ENCODE measurements at regions not wholly inside any gene's neighbourhood (a gene's known extent, or its start where the extent isn't known, plus 50 kb on each side); places are given as distances from the start of the nearest gene placed in this dataset.

DNA sequence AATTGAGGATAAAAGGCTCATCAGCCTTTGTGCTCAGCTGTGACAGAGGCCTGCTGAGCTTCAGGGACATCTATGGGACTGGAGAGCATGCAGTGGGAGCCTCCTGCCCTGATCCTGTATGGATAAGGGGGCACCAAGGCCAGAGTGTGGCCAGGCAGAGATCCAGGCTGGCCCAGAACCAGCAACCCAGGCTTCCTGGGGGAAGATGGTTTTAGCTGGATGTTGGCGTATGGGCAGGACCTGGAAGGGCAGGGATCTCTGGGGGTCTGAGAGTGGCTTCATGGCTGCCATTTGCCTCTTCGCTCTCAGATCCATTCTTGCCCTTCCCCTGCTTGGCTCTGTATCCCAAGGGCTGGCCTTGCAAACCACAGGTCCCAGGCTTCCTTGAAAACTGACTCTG is 169.9 kb downstream of the MACROH2A1 start:
- TF ChIP-seq, protein P1, sequence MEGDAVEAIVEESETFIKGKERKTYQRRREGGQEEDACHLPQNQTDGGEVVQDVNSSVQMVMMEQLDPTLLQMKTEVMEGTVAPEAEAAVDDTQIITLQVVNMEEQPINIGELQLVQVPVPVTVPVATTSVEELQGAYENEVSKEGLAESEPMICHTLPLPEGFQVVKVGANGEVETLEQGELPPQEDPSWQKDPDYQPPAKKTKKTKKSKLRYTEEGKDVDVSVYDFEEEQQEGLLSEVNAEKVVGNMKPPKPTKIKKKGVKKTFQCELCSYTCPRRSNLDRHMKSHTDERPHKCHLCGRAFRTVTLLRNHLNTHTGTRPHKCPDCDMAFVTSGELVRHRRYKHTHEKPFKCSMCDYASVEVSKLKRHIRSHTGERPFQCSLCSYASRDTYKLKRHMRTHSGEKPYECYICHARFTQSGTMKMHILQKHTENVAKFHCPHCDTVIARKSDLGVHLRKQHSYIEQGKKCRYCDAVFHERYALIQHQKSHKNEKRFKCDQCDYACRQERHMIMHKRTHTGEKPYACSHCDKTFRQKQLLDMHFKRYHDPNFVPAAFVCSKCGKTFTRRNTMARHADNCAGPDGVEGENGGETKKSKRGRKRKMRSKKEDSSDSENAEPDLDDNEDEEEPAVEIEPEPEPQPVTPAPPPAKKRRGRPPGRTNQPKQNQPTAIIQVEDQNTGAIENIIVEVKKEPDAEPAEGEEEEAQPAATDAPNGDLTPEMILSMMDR (conservative IDR thresholded peaks at IDR 0.05; ENCODE audit: low read depth, low read length) = no peak
- no peak for TF ChIP-seq EZH2 (IDR thresholded peaks at IDR 0.05; ENCODE audit: borderline replicate concordance, low read depth, low read length, poor library complexity, severe bottlenecking)
- H3K9me3 ChIP-seq (ENCODE audit: low read depth, low read length, poor library complexity, severe bottlenecking) = no peaks in the 10 kb centered on the region
- no peaks in the 10 kb centered on the region for H3K4me1 ChIP-seq (ENCODE audit: insufficient read depth, low read length, poor library complexity, severe bottlenecking)
- DNase-seq (ENCODE audit: low spot score) = no peak
- no peaks in the 10 kb centered on the region for H3K36me3 ChIP-seq (ENCODE audit: insufficient read depth, low read length, poor library complexity, severe bottlenecking)
- H3K4me3 ChIP-seq (ENCODE audit: low read depth, low read length, poor library complexity, severe bottlenecking) = no peak overlapping the region
- CTCF ChIA-PET = no interaction called here
- no peak overlapping the region for H3K27ac ChIP-seq (ENCODE audit: low read depth, low read length, poor library complexity, severe bottlenecking)
- H3K27me3 ChIP-seq (replicated peaks; ENCODE audit: insufficient read depth, low read depth, low read length, poor library complexity) = no peaks in the 10 kb centered on the region
- intact Hi-C loops (cut with micrococcal nuclease; ENCODE audit: unreplicated experiment) = no loop called here
- POLR2A ChIA-PET (ENCODE audit: low non-redundant PET) = no interaction called here
- BruUV-seq (replicated peaks) = no TSS peak

DNA sequence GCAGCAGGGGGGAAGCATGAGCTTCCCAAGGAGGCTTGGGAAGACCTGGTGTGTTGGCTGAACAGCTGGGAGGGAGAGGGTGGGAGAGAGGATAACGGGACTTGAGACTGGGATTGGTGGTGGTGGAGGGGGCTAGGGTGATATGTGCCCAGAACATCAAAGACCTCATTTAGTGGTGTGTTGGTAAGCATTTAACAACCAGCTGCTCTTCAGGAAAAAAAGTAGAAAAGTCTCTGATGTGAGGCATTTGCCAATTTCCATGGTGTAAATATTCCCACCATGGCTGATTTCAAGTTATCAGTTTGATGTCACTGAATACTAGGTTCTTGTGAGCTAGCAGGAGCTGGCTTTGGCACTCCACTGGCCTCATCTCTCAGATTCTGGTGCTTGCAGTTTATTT is 170.8 kb downstream of the MACROH2A1 start:
- POLR2A ChIA-PET (ENCODE audit: low non-redundant PET) = no interaction called here
- Histone ChIP-seq H3K4me1 (ENCODE audit: insufficient read depth, low read length, poor library complexity, severe bottlenecking) (no peaks in the 10 kb centered on the region), H3K36me3 (ENCODE audit: insufficient read depth, low read length, poor library complexity, severe bottlenecking) (no peaks in the 10 kb centered on the region), H3K27ac (ENCODE audit: low read depth, low read length, poor library complexity, severe bottlenecking) (no peak overlapping the region), H3K27me3 (replicated peaks; ENCODE audit: insufficient read depth, low read depth, low read length, poor library complexity) (no peaks in the 10 kb centered on the region), H3K9me3 (ENCODE audit: low read depth, low read length, poor library complexity, severe bottlenecking) (no peaks in the 10 kb centered on the region), H3K4me3 (ENCODE audit: low read depth, low read length, poor library complexity, severe bottlenecking) (no peak overlapping the region)
- CTCF ChIA-PET = no interaction called here
- TF ChIP-seq EZH2 (IDR thresholded peaks at IDR 0.05; ENCODE audit: borderline replicate concordance, low read depth, low read length, poor library complexity, severe bottlenecking) = no peak
- TF ChIP-seq, protein P1 (conservative IDR thresholded peaks at IDR 0.05; ENCODE audit: low read depth, low read length) = no peak
- intact Hi-C loops (cut with micrococcal nuclease; ENCODE audit: unreplicated experiment) = no loop called here
- DNase-seq (ENCODE audit: low spot score) = no peak
- no TSS peak for BruUV-seq (replicated peaks)

DNA sequence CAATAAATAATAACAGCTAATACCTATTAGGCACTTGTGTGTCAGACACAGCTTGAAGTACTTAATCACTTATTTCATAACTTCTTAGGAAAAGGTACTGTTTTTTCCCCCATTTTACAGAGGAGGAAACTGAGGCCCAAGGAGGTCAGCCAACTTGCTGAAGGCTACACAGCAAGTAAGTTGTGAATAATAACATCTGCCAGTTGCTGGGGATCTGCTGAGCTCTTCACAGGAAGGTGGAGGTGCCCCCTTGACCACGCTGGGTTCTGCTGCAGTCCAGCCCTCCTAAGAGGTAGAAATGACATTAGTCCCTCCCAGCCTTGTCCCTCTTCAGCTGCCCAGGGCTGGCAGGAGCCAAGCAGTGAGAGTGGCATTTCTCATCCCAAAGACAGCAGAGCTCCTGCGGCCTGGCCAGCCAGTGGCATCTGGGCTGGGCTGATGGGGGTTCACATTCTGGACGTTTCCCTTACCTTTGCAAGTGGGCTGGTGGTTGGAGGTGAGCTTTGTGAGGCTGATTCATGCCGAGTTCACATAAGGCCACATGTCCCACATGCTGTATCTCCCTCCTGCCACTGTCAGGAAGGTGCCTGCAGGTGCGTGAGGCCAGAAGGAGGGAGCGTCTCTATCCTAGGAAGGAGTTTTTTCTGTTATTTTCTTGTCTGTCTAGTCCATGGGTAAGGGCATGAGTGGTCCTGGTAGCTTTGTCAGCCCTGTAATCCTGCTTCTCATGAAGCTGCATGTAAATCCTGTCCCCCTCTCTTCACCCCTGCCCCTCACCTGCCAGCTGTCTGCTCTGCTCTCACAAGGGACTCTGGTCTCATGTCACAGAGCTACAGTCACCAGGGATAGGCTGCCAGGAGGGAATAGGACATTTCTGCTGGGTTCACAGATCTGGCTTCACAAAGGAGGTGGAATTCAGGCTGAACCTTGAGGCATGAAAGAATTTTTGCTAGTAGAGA is 171.7 kb downstream of the MACROH2A1 start:
- no peak overlapping the region for H3K27ac ChIP-seq (ENCODE audit: low read depth, low read length, poor library complexity, severe bottlenecking)
- H3K4me3 ChIP-seq (ENCODE audit: low read depth, low read length, poor library complexity, severe bottlenecking) = no peak overlapping the region
- CTCF ChIA-PET = interaction anchor here (0.6 kb wide), 1 partner anchor 20 kb away, joined by 3 read pairs; no protein-coding TSS in a partner anchor
- no peak for DNase-seq (ENCODE audit: low spot score)
- H3K27me3 ChIP-seq (replicated peaks; ENCODE audit: insufficient read depth, low read depth, low read length, poor library complexity) = no peaks in the 10 kb centered on the region
- POLR2A ChIA-PET (ENCODE audit: low non-redundant PET) = no interaction called here
- no peaks in the 10 kb centered on the region for H3K9me3 ChIP-seq (ENCODE audit: low read depth, low read length, poor library complexity, severe bottlenecking)
- no TSS peak for BruUV-seq (replicated peaks)
- no peaks in the 10 kb centered on the region for H3K36me3 ChIP-seq (ENCODE audit: insufficient read depth, low read length, poor library complexity, severe bottlenecking)
- no peaks in the 10 kb centered on the region for H3K4me1 ChIP-seq (ENCODE audit: insufficient read depth, low read length, poor library complexity, severe bottlenecking)
- intact Hi-C loops (cut with micrococcal nuclease; ENCODE audit: unreplicated experiment) = no loop called here
- TF ChIP-seq EZH2 (IDR thresholded peaks at IDR 0.05; ENCODE audit: borderline replicate concordance, low read depth, low read length, poor library complexity, severe bottlenecking) = no peak
- TF ChIP-seq, protein P1 (conservative IDR thresholded peaks at IDR 0.05; ENCODE audit: low read depth, low read length) = no peak
